OCI-LY3 (cell line): ENCODE measurements at regions not wholly inside any gene's neighbourhood (a gene's known extent, or its start where the extent isn't known, plus 50 kb on each side); places are given as distances from the start of the nearest gene placed in this dataset.

Experiments used
- EZH2phosphoT487 ChIP-seq: fragments of 200-600 bp; shearing (Covaris generic); IDR thresholded peaks from 2 replicates; pipeline ENCODE4 v1.6.1; 2018; ENCODE audit warnings: antibody characterized with exemption, mixed run types, low read depth
- TF ChIP-seq, protein P1 (sequence below): fragments of 200-600, 300-600 bp; sonication (generic); IDR thresholded peaks from 2 replicates; pipeline ENCODE4 v1.5.1; 2014; ENCODE audit warnings: antibody characterized with exemption, low read length, low read depth

DNA sequence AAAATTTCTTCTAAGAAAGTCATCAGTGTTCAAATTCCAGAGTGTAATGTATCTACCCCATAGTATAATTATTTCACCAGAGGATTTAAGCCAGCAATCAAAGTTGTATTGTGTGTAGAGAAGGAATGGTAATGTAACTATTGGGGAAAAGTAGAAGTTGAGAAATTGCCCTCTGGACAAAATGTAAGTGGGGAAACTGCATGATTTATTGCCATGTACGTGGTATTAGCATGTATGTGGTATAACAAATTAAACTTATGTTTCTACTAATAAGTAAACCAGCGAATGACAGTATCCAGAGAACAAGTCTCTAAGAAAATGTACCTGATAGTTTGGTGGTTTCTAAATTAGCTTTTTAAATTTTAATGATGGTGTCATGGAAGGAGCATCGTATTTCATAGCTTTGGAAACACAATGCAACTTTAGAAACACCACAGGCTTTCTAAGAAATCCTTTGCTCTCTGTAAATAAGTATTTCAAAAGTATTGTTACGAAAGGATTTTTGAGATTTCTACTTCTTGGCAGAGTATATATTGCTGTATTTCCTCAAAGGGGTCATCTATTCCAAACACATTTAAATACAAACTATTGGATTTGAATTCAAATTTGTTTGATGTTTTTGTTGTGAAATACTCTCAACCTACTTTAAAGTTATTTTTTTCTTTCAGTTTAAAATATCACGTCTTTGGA, 1018.9 kb upstream of the ZEB2 start:
- TF ChIP-seq, protein P1, sequence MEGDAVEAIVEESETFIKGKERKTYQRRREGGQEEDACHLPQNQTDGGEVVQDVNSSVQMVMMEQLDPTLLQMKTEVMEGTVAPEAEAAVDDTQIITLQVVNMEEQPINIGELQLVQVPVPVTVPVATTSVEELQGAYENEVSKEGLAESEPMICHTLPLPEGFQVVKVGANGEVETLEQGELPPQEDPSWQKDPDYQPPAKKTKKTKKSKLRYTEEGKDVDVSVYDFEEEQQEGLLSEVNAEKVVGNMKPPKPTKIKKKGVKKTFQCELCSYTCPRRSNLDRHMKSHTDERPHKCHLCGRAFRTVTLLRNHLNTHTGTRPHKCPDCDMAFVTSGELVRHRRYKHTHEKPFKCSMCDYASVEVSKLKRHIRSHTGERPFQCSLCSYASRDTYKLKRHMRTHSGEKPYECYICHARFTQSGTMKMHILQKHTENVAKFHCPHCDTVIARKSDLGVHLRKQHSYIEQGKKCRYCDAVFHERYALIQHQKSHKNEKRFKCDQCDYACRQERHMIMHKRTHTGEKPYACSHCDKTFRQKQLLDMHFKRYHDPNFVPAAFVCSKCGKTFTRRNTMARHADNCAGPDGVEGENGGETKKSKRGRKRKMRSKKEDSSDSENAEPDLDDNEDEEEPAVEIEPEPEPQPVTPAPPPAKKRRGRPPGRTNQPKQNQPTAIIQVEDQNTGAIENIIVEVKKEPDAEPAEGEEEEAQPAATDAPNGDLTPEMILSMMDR: no peak
- TF ChIP-seq EZH2phosphoT487: no peak
